ENCODE measurements at regions not wholly inside any gene's neighbourhood (a gene's known extent, or its start where the extent isn't known, plus 50 kb on each side); places are given as distances from the start of the nearest gene placed in this dataset.

DNA sequence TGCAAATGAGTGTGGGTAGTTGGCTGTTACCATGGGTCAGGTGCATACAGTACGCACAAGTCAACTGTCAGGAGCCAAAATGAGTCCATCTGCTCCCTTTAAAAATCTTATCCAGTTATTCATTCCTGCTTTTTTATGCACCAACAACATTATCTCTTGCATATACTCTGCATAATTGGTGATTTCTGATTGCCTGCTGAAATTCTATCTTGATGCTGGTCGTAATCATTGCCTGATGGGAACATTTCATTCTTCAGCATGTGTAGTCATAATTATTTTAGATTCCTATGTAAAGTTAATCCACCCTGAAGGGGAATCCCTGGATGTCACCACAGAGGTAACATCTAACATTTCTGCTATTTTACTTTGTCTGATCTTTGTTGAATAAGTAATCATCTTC is 102.2 kb upstream of the RND3 start:
- TF ChIP-seq, protein P1, sequence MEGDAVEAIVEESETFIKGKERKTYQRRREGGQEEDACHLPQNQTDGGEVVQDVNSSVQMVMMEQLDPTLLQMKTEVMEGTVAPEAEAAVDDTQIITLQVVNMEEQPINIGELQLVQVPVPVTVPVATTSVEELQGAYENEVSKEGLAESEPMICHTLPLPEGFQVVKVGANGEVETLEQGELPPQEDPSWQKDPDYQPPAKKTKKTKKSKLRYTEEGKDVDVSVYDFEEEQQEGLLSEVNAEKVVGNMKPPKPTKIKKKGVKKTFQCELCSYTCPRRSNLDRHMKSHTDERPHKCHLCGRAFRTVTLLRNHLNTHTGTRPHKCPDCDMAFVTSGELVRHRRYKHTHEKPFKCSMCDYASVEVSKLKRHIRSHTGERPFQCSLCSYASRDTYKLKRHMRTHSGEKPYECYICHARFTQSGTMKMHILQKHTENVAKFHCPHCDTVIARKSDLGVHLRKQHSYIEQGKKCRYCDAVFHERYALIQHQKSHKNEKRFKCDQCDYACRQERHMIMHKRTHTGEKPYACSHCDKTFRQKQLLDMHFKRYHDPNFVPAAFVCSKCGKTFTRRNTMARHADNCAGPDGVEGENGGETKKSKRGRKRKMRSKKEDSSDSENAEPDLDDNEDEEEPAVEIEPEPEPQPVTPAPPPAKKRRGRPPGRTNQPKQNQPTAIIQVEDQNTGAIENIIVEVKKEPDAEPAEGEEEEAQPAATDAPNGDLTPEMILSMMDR (IDR thresholded peaks at IDR 0.05; ENCODE audit: low read depth, low read length, poor library complexity, severe bottlenecking), result no peak
- TF ChIP-seq EZH2phosphoT487 (IDR thresholded peaks at IDR 0.05; ENCODE audit: borderline replicate concordance, low read length), result no peak

Data from DOHH2 (cell line).